GM04503 (cell line): ENCODE measurements at regions not wholly inside any gene's neighbourhood (a gene's known extent, or its start where the extent isn't known, plus 50 kb on each side); places are given as distances from the start of the nearest gene placed in this dataset.

Source experiments
- DNase-seq: peaks from one replicate; pipeline ENCODE4 v3.0.0-alpha.2; 2012; ENCODE audit warnings: low read depth

DNA sequence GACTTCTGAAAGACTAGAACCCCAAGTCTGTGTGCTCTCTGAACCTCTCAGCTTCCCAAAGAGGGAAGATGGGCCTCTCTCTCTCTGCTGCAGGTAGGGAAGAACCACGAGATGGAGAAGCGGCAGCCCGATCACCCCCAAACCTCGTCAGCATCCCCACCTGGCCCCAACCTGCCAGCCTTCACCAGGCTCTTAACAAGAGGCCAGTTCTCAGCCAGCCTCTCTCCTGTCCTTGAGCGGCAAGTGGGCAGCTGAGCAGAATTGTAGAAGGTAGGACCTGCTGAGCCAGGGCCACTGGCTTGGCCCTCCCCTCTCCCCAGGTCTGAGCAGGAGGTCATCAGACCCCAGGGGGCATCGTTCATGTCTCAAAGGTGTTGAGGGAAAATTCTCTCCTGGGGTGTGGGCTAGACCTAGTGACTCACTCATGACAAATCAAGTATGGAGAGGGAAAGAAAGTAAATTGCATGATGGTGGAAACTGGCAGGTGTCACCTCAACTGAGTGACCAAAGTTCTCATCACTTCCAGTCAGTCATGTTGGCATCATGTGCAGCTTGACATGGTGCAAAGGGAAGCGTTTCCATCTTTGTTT lies 92.0 kb upstream of the GPR26 start:
- no peak for DNase-seq

DNA sequence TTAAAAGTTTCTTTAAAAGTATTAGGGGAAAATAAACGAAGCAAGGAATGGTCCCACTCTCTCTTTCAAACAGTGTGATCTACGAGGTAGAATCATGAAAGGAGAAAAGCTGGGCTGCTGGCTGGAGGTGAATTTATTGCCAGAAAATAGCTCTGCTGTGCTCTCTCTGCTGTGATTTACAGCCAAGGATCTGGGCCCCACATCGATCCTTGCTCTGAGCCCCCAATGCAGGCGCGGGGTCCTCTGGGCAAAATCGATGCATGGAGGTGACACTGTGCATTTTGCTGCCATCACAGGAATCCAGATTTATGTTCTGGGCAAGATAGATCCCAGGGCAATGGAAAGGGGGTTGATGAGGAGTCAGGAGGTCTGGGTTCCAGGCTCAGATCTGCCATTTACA lies 91.0 kb upstream of the GPR26 start:
- no peak for DNase-seq

DNA sequence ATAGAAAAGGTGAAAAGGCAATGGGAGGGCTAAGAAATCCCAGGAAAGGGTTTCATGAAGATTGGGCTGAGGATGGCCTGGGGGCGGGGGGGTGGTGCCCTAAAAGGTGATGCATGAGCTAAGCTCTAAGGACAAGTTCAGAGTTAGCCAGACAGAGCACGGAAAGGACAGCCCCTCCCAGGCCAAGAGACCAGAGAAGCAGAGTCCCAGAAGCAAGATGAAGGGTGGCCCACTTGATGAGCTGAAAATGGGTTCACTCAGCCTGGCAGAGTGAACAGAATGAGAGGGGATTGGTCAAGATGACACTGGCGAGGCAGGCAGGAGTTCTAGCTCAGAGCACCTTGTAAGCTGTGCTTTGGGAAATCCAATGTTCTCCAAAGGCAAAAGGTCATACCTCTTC lies 89.4 kb upstream of the GPR26 start:
- DNase-seq, result no peak

DNA sequence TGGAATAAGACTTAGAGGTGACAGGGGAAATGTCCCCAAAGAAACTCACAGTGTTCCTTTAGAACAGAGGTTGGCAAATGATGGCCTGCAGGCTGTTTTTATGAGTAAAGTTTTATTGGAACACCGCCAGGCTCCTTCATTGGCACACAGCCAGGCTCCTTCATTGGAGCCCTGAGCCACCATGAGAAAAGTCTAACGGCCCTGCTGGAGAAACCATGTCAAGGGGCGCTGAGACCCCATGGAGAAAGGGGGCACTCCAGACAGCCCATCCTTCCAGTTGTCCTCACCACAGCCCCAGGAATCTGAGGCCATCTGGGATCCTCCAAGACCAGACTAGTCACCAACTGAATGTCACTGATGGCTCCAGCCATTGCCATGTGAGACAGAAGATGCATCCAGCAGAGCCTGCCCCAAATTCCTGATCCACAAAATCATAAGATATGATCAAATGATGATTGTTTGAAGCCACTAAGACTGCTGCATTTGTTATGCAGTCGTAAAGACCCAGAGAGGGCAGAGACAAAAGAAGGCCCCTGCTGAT lies 88.2 kb upstream of the GPR26 start:
- no peak for DNase-seq

GRCh38 chr10:123578721-123579120 lies 87.4 kb upstream of the GPR26 start:
- DNase-seq, result no peak

DNA sequence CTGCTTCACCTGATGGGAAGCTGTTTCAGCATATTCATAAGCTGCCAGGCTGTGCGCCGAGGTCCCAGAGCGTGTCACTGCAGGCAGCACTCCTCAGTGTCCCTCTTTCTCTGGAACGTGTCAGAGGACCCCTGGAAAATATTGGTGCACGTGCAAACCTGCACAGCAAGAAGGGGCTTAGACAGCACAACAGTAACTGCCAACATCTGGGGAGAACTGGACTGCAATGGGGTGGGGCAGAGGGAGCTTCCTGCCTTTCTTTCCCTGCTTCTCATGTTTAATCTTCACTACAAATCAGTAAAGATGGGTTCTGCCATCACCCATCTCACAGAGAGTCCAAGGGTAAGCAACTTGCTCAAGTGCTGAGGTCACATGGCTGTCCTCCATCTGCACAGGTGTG lies 86.5 kb upstream of the GPR26 start:
- DNase-seq, result no peak

GRCh38 chr10:123580426-123580825 lies 85.7 kb upstream of the GPR26 start:
- DNase-seq, result no peak

- no peak for DNase-seq
Measured at GRCh38 chr10:123581656-123582055, 84.5 kb upstream of the GPR26 start.

- DNase-seq, result peak; percentile 9
Measured at GRCh38 chr10:123582084-123582989, 83.8 kb upstream of the GPR26 start.

DNA sequence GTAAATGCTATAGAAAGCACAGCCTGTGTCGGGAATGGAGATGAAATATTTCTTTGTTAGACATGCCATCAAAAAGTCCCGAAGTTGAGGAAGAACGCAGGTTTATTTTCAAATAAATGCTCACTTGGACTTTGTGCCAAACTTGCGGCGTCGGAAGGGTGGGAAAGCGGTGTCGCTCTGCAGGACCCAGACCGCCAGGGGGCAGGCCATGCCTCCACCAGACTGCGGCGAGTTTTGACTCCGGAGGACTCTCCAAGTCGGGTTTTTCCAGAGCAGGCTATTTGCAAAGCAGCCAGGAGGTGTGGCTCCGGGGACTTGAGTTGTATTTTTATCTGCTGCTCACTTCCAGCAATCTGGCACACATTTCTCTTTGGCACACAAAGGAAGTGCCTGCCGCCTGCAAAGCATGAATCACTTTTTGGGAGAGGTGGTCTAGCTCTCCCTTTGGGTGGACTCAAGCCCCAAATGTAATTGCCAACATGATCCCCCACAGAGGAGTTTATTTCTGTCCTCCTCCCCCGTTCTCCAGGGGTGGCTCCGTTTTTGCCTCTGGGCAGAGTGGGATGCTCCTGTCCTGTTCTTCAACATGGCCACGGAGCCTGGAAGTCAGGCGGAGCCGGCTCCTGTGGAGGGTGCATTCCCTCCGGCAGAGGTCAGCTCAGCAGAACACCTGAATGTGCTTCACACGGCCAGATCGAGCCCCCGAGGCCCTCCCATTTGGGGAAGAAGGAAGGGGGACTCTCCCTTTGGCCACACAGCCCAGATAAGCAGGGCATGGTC lies 82.3 kb upstream of the GPR26 start:
- peak; percentile 62 for DNase-seq

DNA sequence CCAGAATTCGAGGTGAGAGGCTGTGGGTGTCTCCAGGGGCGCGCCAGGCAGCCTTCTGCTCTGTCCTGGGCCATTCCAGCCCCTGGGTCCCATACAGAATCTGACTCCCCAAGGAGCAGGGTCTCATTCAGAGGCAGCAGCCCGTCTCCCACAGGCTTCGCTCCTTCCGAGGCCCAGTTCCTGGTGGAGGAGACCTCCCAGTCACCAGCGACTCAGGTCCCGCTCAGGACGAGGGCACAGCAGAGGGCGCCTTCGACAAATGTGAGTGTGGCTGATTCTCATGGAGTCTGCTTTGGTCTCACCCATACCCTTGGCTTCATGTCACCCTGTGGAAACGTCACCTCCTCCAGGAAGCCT lies 81.8 kb upstream of the GPR26 start:
- DNase-seq, result no peak

- no peak for DNase-seq
Measured at GRCh38 chr10:123585477-123586445, 80.4 kb upstream of the GPR26 start.

GRCh38 chr10:123587110-123587509 lies 79.0 kb upstream of the GPR26 start:
- no peak for DNase-seq

- no peak for DNase-seq
Measured at GRCh38 chr10:123588386-123588914, 77.7 kb upstream of the GPR26 start.

- DNase-seq, result no peak
Measured at GRCh38 chr10:123595661-123596060, 70.5 kb upstream of the GPR26 start.

- no peak for DNase-seq
Measured at GRCh38 chr10:123597676-123598075, 68.5 kb upstream of the GPR26 start.

GRCh38 chr10:123599366-123599849 lies 66.7 kb upstream of the GPR26 start:
- no peak for DNase-seq

DNA sequence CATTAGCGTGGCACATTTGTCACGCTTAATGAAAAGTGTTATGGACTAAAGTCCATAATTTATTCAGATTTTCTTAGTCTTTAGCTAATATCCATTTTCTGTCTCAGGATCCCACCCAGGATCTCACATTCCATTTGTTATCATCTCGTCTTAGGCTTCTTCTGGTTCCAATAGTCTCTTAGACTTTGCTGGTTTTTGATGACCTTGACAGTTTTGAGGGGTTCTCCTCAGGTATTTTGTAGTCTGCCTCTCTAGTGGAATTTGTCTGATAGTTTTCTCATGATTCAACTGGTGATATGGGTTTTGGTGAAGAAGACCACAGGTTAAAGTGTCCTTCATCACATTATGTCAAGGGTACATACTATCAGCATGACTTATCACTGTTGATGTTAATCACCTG lies 66.0 kb upstream of the GPR26 start:
- no peak for DNase-seq

GRCh38 chr10:123603130-123603529 lies 63.0 kb upstream of the GPR26 start:
- no peak for DNase-seq

GRCh38 chr10:123604506-123604905 lies 61.6 kb upstream of the GPR26 start:
- DNase-seq, result no peak

DNA sequence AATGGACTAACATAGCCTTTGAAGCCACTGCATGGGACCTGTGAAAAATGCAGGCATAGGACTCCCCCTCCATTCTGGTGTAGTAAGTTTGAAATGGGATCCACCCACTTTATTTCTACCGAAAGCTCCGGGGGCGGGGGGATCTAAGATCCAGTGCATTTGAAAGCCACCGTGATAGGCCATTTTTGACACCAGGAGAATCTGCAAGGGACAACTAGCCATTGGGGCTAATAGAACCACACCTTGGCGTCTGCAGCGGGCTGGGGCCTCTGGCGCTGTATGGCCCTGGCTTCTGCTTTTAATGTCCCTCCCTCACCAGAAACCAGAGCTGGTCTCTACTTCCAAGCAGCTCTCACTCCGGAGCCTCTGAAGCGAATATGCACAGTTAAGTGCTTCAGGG lies 60.1 kb upstream of the GPR26 start:
- DNase-seq, result no peak
